GM11168 (cell line): ENCODE measurements at regions not wholly inside any gene's neighbourhood (a gene's known extent, or its start where the extent isn't known, plus 50 kb on each side); places are given as distances from the start of the nearest gene placed in this dataset.
"Not testable (repeated sequence)": the region's sequence is repeated elsewhere in the genome, so short reads cannot be mapped to it uniquely, and the experiment has no call there.

ENCODE experiments used
- in situ Hi-C: fragments of 300-500 bp; cut with MboI; formaldehyde crosslinking; loops from one replicate; pipeline ENCODE4 v1.12.0; 2022; ENCODE audit warnings: low sequenced_read_pairs; ENCODE audit not compliant: unreplicated experiment

GRCh38 chr9:31699836-31700235 is 684.6 kb upstream of the ACO1 start:
- in situ Hi-C loops, result no loop called here

- in situ Hi-C loops, result no loop called here
Observed at GRCh38 chr9:31700252-31701045, 684.0 kb upstream of the ACO1 start.

GRCh38 chr9:31702957-31703356 is 681.5 kb upstream of the ACO1 start:
- in situ Hi-C loops, result no loop called here

- in situ Hi-C loops, result no loop called here
Observed at GRCh38 chr9:31715250-31715649, 669.2 kb upstream of the ACO1 start.

GRCh38 chr9:31719262-31719661 is 665.2 kb upstream of the ACO1 start:
- in situ Hi-C loops, result no loop called here

- in situ Hi-C loops, result loop anchor here (25.0 kb wide), 1 partner anchor 618 kb away; no protein-coding TSS in a partner anchor
Observed at GRCh38 chr9:31730398-31730797, 654.0 kb upstream of the ACO1 start.

GRCh38 chr9:31733166-31733565 is 651.3 kb upstream of the ACO1 start:
- in situ Hi-C loops, result loop anchor here (25.0 kb wide), 1 partner anchor 621 kb away; no protein-coding TSS in a partner anchor

GRCh38 chr9:31736581-31737179 is 647.8 kb upstream of the ACO1 start:
- in situ Hi-C loops, result loop anchor here (25.0 kb wide), 1 partner anchor 624 kb away; no protein-coding TSS in a partner anchor

GRCh38 chr9:31740705-31741104 is 643.7 kb upstream of the ACO1 start:
- in situ Hi-C loops, result loop anchor here (25.0 kb wide), 1 partner anchor 628 kb away; no protein-coding TSS in a partner anchor

- in situ Hi-C loops, result loop anchor here (25.0 kb wide), 1 partner anchor 632 kb away; no protein-coding TSS in a partner anchor
Observed at GRCh38 chr9:31744589-31744988, 639.9 kb upstream of the ACO1 start.

GRCh38 chr9:31745468-31745867 is 639.0 kb upstream of the ACO1 start:
- in situ Hi-C loops, result loop anchor here (25.0 kb wide), 1 partner anchor 633 kb away; no protein-coding TSS in a partner anchor

- in situ Hi-C loops, result loop anchor here (25.0 kb wide), 1 partner anchor 634 kb away; no protein-coding TSS in a partner anchor
Observed at GRCh38 chr9:31745886-31746285, 638.6 kb upstream of the ACO1 start.

GRCh38 chr9:31753756-31754155 is 630.7 kb upstream of the ACO1 start:
- in situ Hi-C loops, result no loop called here

- in situ Hi-C loops, result no loop called here
Observed at GRCh38 chr9:31759703-31760102, 624.7 kb upstream of the ACO1 start.

GRCh38 chr9:31774021-31774420 is 610.4 kb upstream of the ACO1 start:
- in situ Hi-C loops, result not testable (repeated sequence)

- in situ Hi-C loops, result no loop called here
Observed at GRCh38 chr9:31774571-31774970, 609.9 kb upstream of the ACO1 start.

GRCh38 chr9:31776471-31776870 is 608.0 kb upstream of the ACO1 start:
- in situ Hi-C loops, result no loop called here

- in situ Hi-C loops, result no loop called here
Observed at GRCh38 chr9:31783491-31783890, 601.0 kb upstream of the ACO1 start.

- in situ Hi-C loops, result no loop called here
Observed at GRCh38 chr9:31790720-31791119, 593.7 kb upstream of the ACO1 start.

- in situ Hi-C loops, result no loop called here
Observed at GRCh38 chr9:31799953-31800609, 584.4 kb upstream of the ACO1 start.
